Heart left ventricle (tissue), 16 donors: ENCODE measurements at regions not wholly inside any gene's neighbourhood (a gene's known extent, or its start where the extent isn't known, plus 50 kb on each side); places are given as distances from the start of the nearest gene placed in this dataset.

Source experiments
- ATAC-seq, 4 donors: fragments of 200-7000 bp; cut with Tn5 transposase; one replicate each; pipeline ENCODE4 v1.9.1; 2020 to 2022; ENCODE audit warnings: moderate library complexity in 4 of 4, mild to moderate bottlenecking in 3 of 4, moderate number of reproducible peaks in 1 of 4
- DNase-seq, 5 donors: peaks; one replicate each; pipeline ENCODE4 v3.0.0-alpha.2; 2020
- H3K27ac ChIP-seq, 12 donors: fragments of 200-600 bp; sonication (generic) in 4 of 12; one replicate each; pipeline versions ENCODE4 v1.5.0 to v1.8.0; 2016 to 2022; ENCODE audit warnings: mild to moderate bottlenecking in 2 of 12
- H3K27me3 ChIP-seq, 9 donors: fragments of 200-600 bp; sonication (generic) in 2 of 9; one replicate each; pipeline versions ENCODE4 v1.5.1 to v1.8.0; 2016 to 2022; ENCODE audit warnings: mild to moderate bottlenecking in 3 of 9
- H3K36me3 ChIP-seq, 9 donors: fragments of 200-600 bp; sonication (generic) in 2 of 9; one replicate each; pipeline versions ENCODE4 v1.5.0 to v1.8.0; 2018 to 2022; ENCODE audit warnings: mild to moderate bottlenecking in 2 of 9
- H3K4me1 ChIP-seq, 12 donors: fragments of 200-600 bp; sonication (generic) in 4 of 12; one replicate each; pipeline versions ENCODE4 v1.5.0 to v1.8.0; 2016 to 2022; ENCODE audit warnings: mild to moderate bottlenecking in 3 of 12
- H3K4me3 ChIP-seq, 12 donors: fragments of 200-600 bp; sonication (generic) in 4 of 12; one replicate each; pipeline versions ENCODE4 v1.5.0 to v1.8.0; 2017 to 2022; ENCODE audit warnings: mild to moderate bottlenecking in 9 of 12, moderate library complexity in 4 of 12
- H3K9me3 ChIP-seq, 12 donors: fragments of 200-600 bp; sonication (generic) in 4 of 12; one replicate each; pipeline versions ENCODE4 v1.5.0 to v1.8.0; 2016 to 2022; ENCODE audit warnings: mild to moderate bottlenecking in 1 of 12
- CTCF ChIP-seq, 12 donors: fragments of 200-600 bp; sonication (generic) in 4 of 12; IDR thresholded peaks; one replicate each; pipeline versions ENCODE4 v1.5.0 to v1.8.0; 2018 to 2022; ENCODE audit warnings: antibody characterized with exemption in 12 of 12, mild to moderate bottlenecking in 5 of 12
- POLR2A ChIP-seq, 2 donors: fragments of 450-650 bp; IDR thresholded peaks; one replicate each; pipeline ENCODE4 v1.6.1; 2017; ENCODE audit warnings: antibody characterized with exemption in 2 of 2, mild to moderate bottlenecking in 2 of 2, moderate library complexity in 2 of 2
- WGBS, 4 donors: extraction: QIAGEN DNeasy Blood & Tissue Kit in 2 of 4; methylation state at CpG; one replicate each; pipeline versions ENCODE4 v1.1.5 to v1.1.7; 2013 to 2018; 5-methylcytosine and 5-hydroxymethylcytosine counted together
- intact Hi-C, 10 donors: fragments of 100-400 bp; cut with DNase I; formaldehyde crosslinking; loops; one replicate each; pipeline versions ENCODE4 v1.11.1 to v1.14.2; 2022
- donor health status: ischemic (EF 13 %, LVEDD 7.1; RV severe dilation, severe dysfunction).
- donor health status: healthy with polysubstance abuse.
- donor health status: DM: no; HTN: yes; CAD: no.
- donor health status: DM: no; HTN: no; CAD: no.
- donor health status: ischemic (EF 25% LVEDD 6.9; RV normal size, moderate dysfunction).
- donor health status: ischemic (EF 25% LVEDD 5.7; RV mildly dilated, moderate dysfunction).
- donor health status: healthy.
- donor health status: DM: yes; HTN: yes; CAD: no.
- donor health status: ischemic (EF 35%, LVEDD 5.7; RV mildly dilated, moderate dysfunction).
- donor health status: nonischemic (EF 11% LVEDD 7.7; RV severe dilation, severe dysfunction).
- donor health status: DM: yes; HTN: yes; CAD: no.
- donor health status: PGD.
- donor health status: ischemic (EF 29% LVEDD 5.4; RV normal size, mild dysfunction).
- donor health status: nonischemic (EF 23%, LVEDD 6.1; RV moderate dilation, normal function).

DNA sequence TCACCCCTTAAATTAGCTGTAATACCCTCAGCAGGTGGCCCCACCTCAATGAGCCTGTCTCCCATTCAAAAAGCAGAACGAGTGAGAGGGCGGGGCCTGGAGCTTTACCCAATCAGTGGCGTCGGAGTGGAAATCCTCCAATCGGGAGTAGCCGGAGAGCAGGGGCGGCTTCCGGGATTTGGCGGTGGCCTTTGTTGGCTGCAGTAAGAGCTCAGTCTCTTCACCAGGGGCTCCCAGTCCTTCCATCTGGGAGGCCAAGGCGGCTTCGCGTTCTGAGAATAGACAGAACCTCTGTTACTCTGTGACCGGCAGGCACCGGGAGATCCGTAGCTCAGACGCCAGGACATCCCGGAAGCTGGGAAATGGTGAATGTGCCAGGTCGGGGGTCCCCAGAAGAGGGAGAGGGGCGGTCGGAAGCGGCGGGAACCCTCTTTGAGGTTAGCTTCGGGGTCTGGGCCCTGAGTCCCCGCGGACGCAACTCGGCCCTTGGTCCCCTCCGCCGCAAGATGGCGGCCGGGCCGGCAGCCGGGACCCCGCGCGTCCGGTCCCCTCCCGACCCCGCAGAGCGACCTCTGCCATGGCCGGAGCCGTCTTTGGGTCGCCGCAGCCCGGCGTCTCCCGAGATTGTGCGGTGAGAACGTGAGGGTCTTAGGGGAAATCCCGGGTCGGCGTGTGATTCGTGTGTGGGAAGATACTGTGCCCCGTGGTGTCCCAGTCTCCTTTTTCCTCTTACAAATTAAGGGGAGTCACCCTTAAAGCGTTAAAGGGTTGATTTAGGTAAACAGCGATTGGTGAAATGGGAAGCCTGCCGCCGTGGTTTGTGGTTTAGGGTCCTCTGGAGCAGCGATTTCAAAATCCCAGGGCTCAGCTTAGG lies 160.3 kb upstream of the ZNF267 start:
- peak overlapping the region; percentile 82 to 99 (median 96) for H3K27ac ChIP-seq
- intact Hi-C loops, result loop anchor here in 8 of 10 donors (5.0 to 10.0 kb wide), 6 partner anchors 151 to 249 kb away; partner anchors contain the start of genes ZNF267 (in 5 of the 8) and RUSF1 (in 2 of the 8)
- 0 to 1% (median 0%) methylated on average over 33 to 59 of the region's 59 CpGs for WGBS, 4 donors
- peak; percentile 93 to 96 (median 94) for DNase-seq
- peak overlapping the region; percentile 75 to 100 (median 88) for H3K4me3 ChIP-seq
- TF ChIP-seq CTCF (IDR thresholded peaks at IDR 0.05) (peak in 1 of 12 donors; percentile 7), POLR2A (IDR thresholded peaks at IDR 0.05) (peak; percentile 75 to 93)
- no peaks in the 10 kb centered on the region for H3K27me3 ChIP-seq
- no peaks in the 10 kb centered on the region for H3K9me3 ChIP-seq
- peaks cover 0 to 9% (median 0%) of the 10 kb centered on the region in 9 donors for H3K36me3 ChIP-seq
- ATAC-seq, result peak; percentile 94 to 98 (median 96)
- peaks cover 0 to 26% (median 15%) of the 10 kb centered on the region in 12 donors for H3K4me1 ChIP-seq

DNA sequence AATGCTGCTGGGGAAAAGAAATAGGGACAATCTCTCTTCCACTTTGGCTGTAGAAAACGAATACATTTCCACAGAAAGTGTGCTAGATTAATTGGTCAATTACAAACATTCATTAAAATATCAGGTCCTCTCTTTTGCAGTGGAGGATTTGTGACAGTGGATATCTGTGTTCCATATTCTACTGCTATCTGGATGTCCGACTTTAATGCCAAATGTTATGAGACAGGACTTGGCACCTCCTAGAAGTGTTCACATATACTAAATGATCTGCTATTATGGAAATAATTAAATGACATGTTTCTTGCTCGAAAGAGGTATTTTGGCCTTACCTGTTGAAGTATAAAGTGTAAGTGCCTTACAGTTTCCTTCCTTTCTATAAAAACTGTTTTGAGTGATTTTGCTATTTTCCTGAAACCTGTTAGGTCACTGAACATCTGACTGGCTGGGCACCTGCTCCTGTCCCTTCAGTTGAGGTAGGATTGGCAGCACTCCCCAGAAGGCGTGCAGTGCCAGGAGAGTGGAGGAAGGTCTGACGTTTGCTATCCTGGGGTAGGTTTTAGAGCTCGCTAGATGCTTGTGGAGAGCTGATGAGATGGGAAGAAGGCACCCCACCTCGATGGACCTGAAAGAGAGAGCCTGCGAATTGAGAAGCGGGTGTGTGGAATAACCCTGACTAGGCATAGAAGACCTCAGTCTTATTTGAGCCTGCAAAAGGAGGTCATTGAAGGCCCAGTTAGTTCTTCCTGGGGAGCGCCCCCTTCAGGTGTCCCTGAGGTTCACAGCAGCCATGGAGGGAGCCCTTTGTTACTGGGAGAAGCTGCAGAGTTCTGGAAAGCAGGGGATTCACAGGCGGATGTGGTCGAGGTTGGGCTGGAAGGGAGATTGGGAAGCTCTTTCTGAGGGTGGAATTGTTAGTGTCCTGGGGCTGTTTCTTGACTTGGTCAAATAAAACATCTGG lies 159.4 kb upstream of the ZNF267 start:
- peak in 3 of 12 donors; percentile 14 to 21 (median 18) for TF ChIP-seq CTCF (IDR thresholded peaks at IDR 0.05)
- no peak for TF ChIP-seq POLR2A (IDR thresholded peaks at IDR 0.05)
- peaks cover 0 to 35% (median 21%) of the 10 kb centered on the region in 12 donors for H3K4me1 ChIP-seq
- H3K27ac ChIP-seq, result peak overlapping the region in 11 of 12 donors; percentile 87 to 99 (median 96)
- H3K36me3 ChIP-seq, result peaks cover 0 to 5% (median 0%) of the 10 kb centered on the region in 9 donors
- H3K27me3 ChIP-seq, result no peaks in the 10 kb centered on the region
- ATAC-seq (no peak), DNase-seq (no peak)
- 49 to 54% (median 51%) methylated on average over 12 of the region's 12 CpGs for WGBS, 4 donors
- peak overlapping the region; percentile 75 to 100 (median 88) for H3K4me3 ChIP-seq
- intact Hi-C loops, result loop anchor here in 8 of 10 donors (5.0 to 10.0 kb wide), 6 partner anchors 151 to 249 kb away; partner anchors contain the start of genes ZNF267 (in 5 of the 8) and RUSF1 (in 2 of the 8)
- H3K9me3 ChIP-seq, result no peaks in the 10 kb centered on the region

- no peak for DNase-seq
- Histone ChIP-seq H3K27me3 (no peaks in the 10 kb centered on the region), H3K9me3 (peaks cover 0 to 2% (median 0%) of the 10 kb centered on the region in 12 donors), H3K4me1 (peaks cover 0 to 43% (median 22%) of the 10 kb centered on the region in 12 donors), H3K4me3 (peak overlapping the region in 3 of 12 donors; percentile 91 to 100 (median 98)), H3K27ac (no peak overlapping the region), H3K36me3 (peaks cover 0 to 5% (median 0%) of the 10 kb centered on the region in 9 donors)
- intact Hi-C loops, result loop anchor here in 8 of 10 donors (5.0 to 10.0 kb wide), 6 partner anchors 150 to 250 kb away; partner anchors contain the start of genes ZNF267 (in 5 of the 8) and RUSF1 (in 2 of the 8)
- WGBS, 4 donors, result 77 to 94% (median 80%) methylated on average over 2 of the region's 2 CpGs
- TF ChIP-seq POLR2A (IDR thresholded peaks at IDR 0.05), result no peak
- no peak for TF ChIP-seq CTCF (IDR thresholded peaks at IDR 0.05)
- no peak for ATAC-seq
Measured at GRCh38 chr16:31714903-31715504, 158.6 kb upstream of the ZNF267 start.
